ENCODE measurements at regions not wholly inside any gene's neighbourhood (a gene's known extent, or its start where the extent isn't known, plus 50 kb on each side); places are given as distances from the start of the nearest gene placed in this dataset.

DNA sequence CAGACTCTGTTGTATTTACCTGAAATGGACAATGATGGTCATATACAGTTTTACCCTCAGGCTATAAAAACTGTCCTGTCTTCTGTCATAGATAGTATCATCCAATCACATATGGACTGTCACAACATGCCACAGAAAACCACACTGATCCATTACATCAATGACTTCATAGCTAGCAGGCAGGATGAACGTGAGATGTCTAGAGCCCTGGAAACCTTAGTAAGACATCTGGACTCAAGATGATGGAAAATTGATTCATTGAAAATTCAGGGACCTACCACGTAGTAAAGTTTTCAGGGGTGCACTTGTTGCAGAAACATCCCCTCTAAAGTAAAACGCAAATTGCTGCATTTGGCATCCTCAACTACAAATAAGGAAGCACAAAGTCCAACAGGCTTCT lies 284.4 kb upstream of the RGMB start:
- no peaks in the 10 kb centered on the region for H3K27me3 ChIP-seq (ENCODE audit: low read depth)
- intact Hi-C loops (cut with DNase I), result no loop called here
- H3K36me3 ChIP-seq, result no peaks in the 10 kb centered on the region
- H3K4me3 ChIP-seq, result no peak overlapping the region
- H3K9me3 ChIP-seq, result no peaks in the 10 kb centered on the region
- no peak for DNase-seq
- H3K4me1 ChIP-seq, result no peaks in the 10 kb centered on the region
- no peak for ATAC-seq
- no peak overlapping the region for H3K27ac ChIP-seq
- TF ChIP-seq, protein P1, sequence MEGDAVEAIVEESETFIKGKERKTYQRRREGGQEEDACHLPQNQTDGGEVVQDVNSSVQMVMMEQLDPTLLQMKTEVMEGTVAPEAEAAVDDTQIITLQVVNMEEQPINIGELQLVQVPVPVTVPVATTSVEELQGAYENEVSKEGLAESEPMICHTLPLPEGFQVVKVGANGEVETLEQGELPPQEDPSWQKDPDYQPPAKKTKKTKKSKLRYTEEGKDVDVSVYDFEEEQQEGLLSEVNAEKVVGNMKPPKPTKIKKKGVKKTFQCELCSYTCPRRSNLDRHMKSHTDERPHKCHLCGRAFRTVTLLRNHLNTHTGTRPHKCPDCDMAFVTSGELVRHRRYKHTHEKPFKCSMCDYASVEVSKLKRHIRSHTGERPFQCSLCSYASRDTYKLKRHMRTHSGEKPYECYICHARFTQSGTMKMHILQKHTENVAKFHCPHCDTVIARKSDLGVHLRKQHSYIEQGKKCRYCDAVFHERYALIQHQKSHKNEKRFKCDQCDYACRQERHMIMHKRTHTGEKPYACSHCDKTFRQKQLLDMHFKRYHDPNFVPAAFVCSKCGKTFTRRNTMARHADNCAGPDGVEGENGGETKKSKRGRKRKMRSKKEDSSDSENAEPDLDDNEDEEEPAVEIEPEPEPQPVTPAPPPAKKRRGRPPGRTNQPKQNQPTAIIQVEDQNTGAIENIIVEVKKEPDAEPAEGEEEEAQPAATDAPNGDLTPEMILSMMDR (IDR thresholded peaks at IDR 0.05), result no peak

DNA sequence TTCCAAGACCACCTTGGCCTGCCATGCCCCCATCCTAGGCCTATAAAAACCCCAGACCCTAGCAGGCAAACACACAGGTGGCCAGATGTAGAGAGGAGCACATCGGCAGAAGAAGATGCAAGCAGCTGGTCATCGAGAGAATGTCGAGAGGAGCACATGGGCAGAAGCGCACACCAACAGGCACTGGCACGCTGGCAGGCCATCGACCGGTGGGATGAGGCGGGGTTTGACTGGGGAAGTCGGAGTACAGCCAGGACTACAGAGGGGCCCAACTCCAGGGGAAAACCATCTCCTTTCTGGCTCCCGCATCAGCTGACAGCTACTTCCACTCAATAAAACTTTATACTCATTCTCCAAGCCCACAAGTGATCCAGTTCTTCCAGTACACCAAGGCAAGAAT lies 283.1 kb upstream of the RGMB start:
- DNase-seq, result no peak
- Histone ChIP-seq H3K9me3 (no peaks in the 10 kb centered on the region), H3K36me3 (no peaks in the 10 kb centered on the region), H3K4me3 (no peak overlapping the region), H3K4me1 (no peaks in the 10 kb centered on the region), H3K27ac (no peak overlapping the region), H3K27me3 (ENCODE audit: low read depth) (no peaks in the 10 kb centered on the region)
- TF ChIP-seq, protein P1 (IDR thresholded peaks at IDR 0.05), result no peak
- no peak for ATAC-seq
- intact Hi-C loops (cut with DNase I), result no loop called here

DNA sequence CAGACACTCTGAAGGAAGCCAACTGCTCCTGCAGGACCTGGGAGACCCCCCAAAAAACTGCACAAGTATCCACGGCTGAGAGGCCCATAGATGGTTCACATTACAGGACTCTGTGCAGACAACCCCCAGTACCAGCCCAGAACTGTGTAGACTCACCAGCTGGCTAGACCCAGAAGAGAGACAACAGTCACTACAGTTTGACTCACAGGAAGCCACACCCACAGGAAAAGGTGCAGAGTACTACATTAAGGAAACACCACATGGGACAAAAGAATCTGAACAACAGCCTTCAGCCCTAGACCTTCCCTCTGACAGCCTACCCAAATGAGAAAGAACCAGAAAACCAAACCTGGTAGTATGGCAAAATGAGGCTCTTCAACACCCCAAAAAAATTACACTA lies 281.2 kb upstream of the RGMB start:
- Histone ChIP-seq H3K36me3 (no peaks in the 10 kb centered on the region), H3K27ac (no peak overlapping the region), H3K4me1 (no peaks in the 10 kb centered on the region), H3K4me3 (no peak overlapping the region), H3K27me3 (ENCODE audit: low read depth) (no peaks in the 10 kb centered on the region), H3K9me3 (no peaks in the 10 kb centered on the region)
- DNase-seq (no peak), ATAC-seq (no peak)
- TF ChIP-seq, protein P1 (IDR thresholded peaks at IDR 0.05), result no peak
- intact Hi-C loops (cut with DNase I), result no loop called here

DNA sequence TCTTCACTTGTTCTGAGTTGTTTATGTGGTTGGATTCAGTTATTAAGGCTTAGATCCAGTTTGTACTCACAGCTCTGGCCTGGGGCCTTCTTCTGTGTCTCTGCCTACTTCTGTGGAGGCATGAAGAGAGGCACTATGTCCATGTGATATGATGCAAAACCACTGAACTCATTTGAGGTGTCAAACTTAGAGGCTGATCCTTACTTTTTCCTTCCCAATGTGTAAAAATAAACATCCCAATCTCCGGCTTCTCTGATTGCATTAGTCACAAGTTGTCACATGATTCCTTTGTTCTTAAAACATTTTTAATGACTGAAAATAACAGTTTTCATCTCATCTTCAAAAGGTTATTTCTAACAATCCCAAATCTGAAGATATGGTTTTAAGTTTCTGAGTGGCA lies 276.0 kb upstream of the RGMB start:
- H3K27ac ChIP-seq, result no peak overlapping the region
- H3K4me3 ChIP-seq, result no peak overlapping the region
- DNase-seq (no peak), ATAC-seq (no peak)
- intact Hi-C loops (cut with DNase I), result no loop called here
- no peaks in the 10 kb centered on the region for H3K36me3 ChIP-seq
- H3K27me3 ChIP-seq (ENCODE audit: low read depth), result no peaks in the 10 kb centered on the region
- H3K4me1 ChIP-seq, result no peaks in the 10 kb centered on the region
- TF ChIP-seq, protein P1 (IDR thresholded peaks at IDR 0.05), result no peak
- H3K9me3 ChIP-seq, result no peaks in the 10 kb centered on the region

DNA sequence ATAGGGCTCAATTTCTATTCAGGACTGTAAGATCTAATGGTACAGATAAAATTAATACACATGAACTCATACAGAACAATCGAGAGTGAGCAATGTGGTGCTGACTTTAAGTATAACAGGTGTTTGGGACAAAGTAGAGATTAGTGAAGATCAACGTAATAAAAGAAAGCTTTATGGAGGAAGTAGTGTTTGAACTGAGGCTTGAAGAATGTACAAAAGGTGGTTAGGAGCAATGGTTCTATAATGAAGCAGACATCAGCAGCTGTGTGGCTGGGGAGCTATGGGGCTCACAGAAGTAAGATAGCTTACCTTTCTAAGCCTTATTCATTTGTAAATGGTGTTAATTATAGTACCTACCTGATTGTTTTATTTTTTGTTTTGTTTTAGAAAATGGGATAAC lies 275.4 kb upstream of the RGMB start:
- no peaks in the 10 kb centered on the region for H3K4me1 ChIP-seq
- H3K9me3 ChIP-seq, result no peaks in the 10 kb centered on the region
- H3K36me3 ChIP-seq, result no peaks in the 10 kb centered on the region
- DNase-seq (no peak), ATAC-seq (no peak)
- intact Hi-C loops (cut with DNase I), result no loop called here
- H3K27me3 ChIP-seq (ENCODE audit: low read depth), result no peaks in the 10 kb centered on the region
- H3K27ac ChIP-seq, result no peak overlapping the region
- TF ChIP-seq, protein P1 (IDR thresholded peaks at IDR 0.05), result no peak
- no peak overlapping the region for H3K4me3 ChIP-seq

DNA sequence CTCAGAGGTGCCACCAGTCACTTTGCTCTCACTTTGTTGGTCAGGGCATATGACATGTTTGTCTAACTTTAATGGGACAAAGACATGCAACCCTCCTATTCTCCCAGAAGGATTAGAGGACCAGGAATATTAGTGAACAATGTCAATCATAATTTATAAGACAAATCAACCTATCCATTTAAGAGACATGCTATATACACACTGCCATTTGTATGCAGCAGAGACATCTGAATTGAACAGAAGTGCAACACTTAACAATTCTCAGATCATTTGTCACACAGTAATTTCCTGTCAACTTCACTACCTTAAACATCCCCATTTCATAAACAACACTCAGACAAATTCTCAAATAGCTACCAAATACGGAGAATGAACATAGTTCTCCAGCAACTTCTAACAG lies 273.6 kb upstream of the RGMB start:
- H3K4me1 ChIP-seq, result no peaks in the 10 kb centered on the region
- no peak overlapping the region for H3K4me3 ChIP-seq
- TF ChIP-seq, protein P1 (IDR thresholded peaks at IDR 0.05), result no peak
- ATAC-seq (no peak), DNase-seq (no peak)
- H3K9me3 ChIP-seq, result no peaks in the 10 kb centered on the region
- no peak overlapping the region for H3K27ac ChIP-seq
- intact Hi-C loops (cut with DNase I), result no loop called here
- H3K36me3 ChIP-seq, result no peaks in the 10 kb centered on the region
- no peaks in the 10 kb centered on the region for H3K27me3 ChIP-seq (ENCODE audit: low read depth)

Data from lower lobe of right lung (tissue), 2 donors.